Dendritic cell treated with granulocyte-macrophage colony-stimulating factor and Interleukin-4, amounts not matched to agents 40 ng/mL and 50 ng/mL, for 4 days (primary cell): ENCODE measurements at regions not wholly inside any gene's neighbourhood (a gene's known extent, or its start where the extent isn't known, plus 50 kb on each side); places are given as distances from the start of the nearest gene placed in this dataset.

ENCODE experiments used
- H3K27ac Mint-ChIP-seq: one replicate; pipeline ENCODE4 v1.8.0; 2022; ENCODE audit warnings: mild to moderate bottlenecking, mixed read lengths
- H3K27me3 Mint-ChIP-seq: one replicate; pipeline ENCODE4 v1.8.0; 2022; ENCODE audit warnings: mild to moderate bottlenecking, mixed read lengths
- H3K36me3 Mint-ChIP-seq: one replicate; pipeline ENCODE4 v1.8.0; 2022; ENCODE audit warnings: low read depth, mixed read lengths
- H3K4me1 Mint-ChIP-seq: one replicate; pipeline ENCODE4 v1.8.0; 2022; ENCODE audit warnings: low read depth, mixed read lengths
- H3K4me3 Mint-ChIP-seq: one replicate; pipeline ENCODE4 v1.8.0; 2022; ENCODE audit warnings: mild to moderate bottlenecking, moderate library complexity, mixed read lengths
- H3K9me3 Mint-ChIP-seq: one replicate; pipeline ENCODE4 v1.8.0; 2022; ENCODE audit warnings: mixed read lengths
- intact Hi-C: fragments of 100-400 bp; cut with micrococcal nuclease; formaldehyde crosslinking; loops from one replicate; pipeline ENCODE4 v1.15.0; 2022

DNA sequence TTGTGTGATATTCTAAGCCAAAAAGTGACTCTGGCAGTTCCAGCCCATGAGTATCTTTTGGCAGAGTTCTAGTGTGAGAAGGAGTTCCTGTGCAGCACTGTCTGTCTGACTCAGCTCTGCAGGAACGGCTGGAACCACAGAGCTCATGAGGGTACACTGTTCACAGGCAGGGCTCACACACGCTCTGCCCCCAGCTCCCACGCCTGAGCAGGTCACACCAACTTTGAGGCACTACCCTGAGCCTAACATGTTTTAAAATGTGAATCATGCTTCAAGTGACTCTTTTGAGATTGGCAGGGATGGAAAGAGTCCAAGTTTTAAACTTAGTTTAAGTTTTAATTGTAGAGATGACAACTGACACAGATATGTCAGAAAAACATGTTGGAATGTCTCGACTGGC, 1203.3 kb downstream of the UQCRFS1 start:
- Mint-ChIP-seq H3K27ac (no peak overlapping the region), H3K27me3 (no peaks in the 10 kb centered on the region), H3K36me3 (no peaks in the 10 kb centered on the region), H3K4me1 (no peaks in the 10 kb centered on the region), H3K9me3 (peaks cover 46% of the 10 kb centered on the region), H3K4me3 (no peak overlapping the region)
- intact Hi-C loops: no loop called here

DNA sequence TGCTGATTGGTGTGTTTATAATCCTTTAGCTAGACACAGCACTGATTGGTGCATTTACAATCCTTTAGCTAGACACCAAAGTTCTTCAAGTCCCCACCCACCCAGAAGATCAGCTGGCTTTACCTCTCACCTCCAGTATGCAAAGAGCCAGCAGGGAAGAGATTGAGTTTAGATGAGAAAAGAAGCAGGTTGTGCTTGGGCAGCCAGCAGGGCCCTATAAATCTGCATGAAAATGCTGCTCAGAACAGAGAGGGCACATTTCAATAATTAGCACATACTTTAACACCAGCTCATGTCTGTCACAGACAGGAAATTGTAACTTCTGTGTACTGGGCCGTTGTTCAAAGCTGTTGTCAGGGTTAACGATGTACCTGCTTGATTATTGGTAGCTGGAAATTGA, 1204.3 kb downstream of the UQCRFS1 start:
- H3K36me3 Mint-ChIP-seq: no peaks in the 10 kb centered on the region
- no peaks in the 10 kb centered on the region for H3K4me1 Mint-ChIP-seq
- intact Hi-C loops: no loop called here
- no peak overlapping the region for H3K27ac Mint-ChIP-seq
- peaks cover 45% of the 10 kb centered on the region for H3K9me3 Mint-ChIP-seq
- H3K4me3 Mint-ChIP-seq: no peak overlapping the region
- H3K27me3 Mint-ChIP-seq: no peaks in the 10 kb centered on the region

DNA sequence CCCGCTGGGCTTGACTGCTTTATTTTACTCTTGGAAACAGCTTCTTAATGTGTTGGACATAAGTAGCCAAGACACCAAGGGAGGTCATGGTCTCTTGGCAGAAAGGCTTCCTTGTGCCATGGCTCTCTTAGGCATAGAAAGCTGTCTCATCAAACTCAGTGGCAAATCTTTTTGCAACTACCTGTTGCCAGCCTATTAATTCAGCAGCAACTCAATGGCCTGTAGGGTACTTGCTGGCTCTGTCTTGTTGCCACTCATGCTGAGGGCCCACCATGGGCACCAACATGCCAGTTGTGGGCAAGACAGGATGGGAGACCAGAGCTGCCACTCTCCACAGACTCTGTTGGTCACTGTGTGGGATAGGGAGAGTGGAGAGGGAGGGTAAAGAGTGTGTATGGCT, 1209.4 kb downstream of the UQCRFS1 start:
- intact Hi-C loops: no loop called here
- Mint-ChIP-seq H3K9me3 (peaks cover 43% of the 10 kb centered on the region), H3K4me3 (no peak overlapping the region), H3K4me1 (no peaks in the 10 kb centered on the region), H3K27ac (no peak overlapping the region), H3K27me3 (no peaks in the 10 kb centered on the region), H3K36me3 (no peaks in the 10 kb centered on the region)

DNA sequence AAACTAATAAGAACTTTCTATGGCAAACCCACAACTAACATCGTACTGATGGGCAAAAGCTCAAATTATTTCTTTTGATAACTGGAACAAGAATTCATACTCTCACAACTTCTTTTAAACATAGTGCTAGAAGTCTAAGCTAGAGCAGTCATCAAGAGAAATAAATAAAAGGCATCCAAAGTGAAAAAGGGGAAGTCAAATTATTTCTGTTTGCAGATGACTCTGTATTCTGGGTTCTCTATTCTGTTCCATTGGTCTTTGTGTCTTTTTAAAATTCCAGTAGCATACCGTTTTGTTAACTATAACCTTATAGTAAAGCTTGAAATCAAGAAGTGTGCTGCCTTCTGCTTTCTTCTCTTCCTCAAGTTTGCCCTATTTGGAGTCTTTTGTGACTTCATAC, 1215.9 kb downstream of the UQCRFS1 start:
- peaks cover 17% of the 10 kb centered on the region for H3K9me3 Mint-ChIP-seq
- H3K27ac Mint-ChIP-seq: no peak overlapping the region
- no peaks in the 10 kb centered on the region for H3K4me1 Mint-ChIP-seq
- no peak overlapping the region for H3K4me3 Mint-ChIP-seq
- no peaks in the 10 kb centered on the region for H3K36me3 Mint-ChIP-seq
- no peaks in the 10 kb centered on the region for H3K27me3 Mint-ChIP-seq
- intact Hi-C loops: no loop called here

DNA sequence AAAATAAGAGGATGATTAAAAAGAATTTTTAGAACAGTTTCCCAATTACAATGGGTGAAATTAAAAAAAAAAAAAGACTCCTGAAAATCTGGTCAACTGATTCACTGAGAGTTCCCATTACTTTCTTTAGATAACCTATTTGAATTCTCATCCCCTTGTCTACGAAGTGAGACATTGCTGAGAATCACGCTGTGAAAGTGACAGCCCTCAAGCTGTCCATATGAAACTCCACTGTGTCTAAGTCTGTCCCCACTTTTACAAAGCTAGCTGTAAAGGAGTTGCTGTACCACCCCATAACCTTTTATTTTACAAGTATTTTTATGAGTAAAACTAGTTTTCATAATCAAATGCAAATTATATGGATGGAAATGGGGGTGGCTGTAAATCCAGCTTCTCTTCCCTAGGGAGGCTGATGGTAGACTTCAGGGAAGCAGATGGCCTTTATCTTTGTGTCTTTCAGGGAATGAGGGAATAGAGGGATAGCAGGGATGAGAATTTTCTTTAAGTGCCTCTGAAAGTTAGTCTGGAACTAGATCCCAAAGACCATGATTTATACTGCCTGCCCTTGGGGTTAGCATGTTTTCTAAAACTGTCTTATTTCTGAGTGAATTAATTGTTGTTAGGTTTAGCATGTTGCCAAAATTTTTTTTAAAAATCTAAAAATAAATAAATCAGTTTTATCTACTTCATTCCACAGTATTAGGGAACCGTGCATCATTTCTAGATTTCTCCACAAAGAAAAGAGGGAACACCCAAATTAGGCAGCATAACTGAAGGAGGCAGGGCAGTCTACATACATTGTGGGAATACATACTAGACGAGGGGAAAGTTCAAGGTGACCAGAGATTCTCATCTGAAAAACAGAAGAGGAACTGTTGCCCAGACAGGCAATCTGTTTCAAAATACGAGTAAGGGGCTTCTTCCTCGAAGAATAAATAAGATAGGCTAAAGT, 1219.1 kb downstream of the UQCRFS1 start:
- Mint-ChIP-seq H3K27me3 (no peaks in the 10 kb centered on the region), H3K4me1 (no peaks in the 10 kb centered on the region), H3K9me3 (no peaks in the 10 kb centered on the region), H3K4me3 (no peak overlapping the region), H3K27ac (no peak overlapping the region), H3K36me3 (no peaks in the 10 kb centered on the region)
- intact Hi-C loops: no loop called here

DNA sequence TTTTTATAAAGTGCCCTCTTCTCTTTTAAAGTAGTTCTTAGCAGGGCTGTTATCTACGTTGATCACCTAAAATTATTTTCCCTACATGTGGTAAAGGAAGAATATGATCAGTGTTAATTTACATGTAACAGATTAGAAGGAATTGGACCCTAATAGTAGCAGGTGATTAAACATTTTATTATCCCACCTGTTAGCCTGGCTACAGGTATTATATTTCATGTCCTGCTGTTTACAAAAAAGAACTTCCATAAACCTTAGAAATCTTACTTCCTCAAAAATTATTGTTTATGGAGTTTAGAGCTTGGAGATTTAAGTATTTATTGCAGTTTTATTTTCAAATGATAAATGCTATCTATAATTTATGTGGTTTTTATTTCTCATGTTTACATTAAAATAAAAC, 1226.7 kb downstream of the UQCRFS1 start:
- H3K4me3 Mint-ChIP-seq: no peak overlapping the region
- intact Hi-C loops: no loop called here
- H3K27ac Mint-ChIP-seq: no peak overlapping the region
- no peaks in the 10 kb centered on the region for H3K9me3 Mint-ChIP-seq
- H3K4me1 Mint-ChIP-seq: no peaks in the 10 kb centered on the region
- H3K36me3 Mint-ChIP-seq: no peaks in the 10 kb centered on the region
- H3K27me3 Mint-ChIP-seq: no peaks in the 10 kb centered on the region

DNA sequence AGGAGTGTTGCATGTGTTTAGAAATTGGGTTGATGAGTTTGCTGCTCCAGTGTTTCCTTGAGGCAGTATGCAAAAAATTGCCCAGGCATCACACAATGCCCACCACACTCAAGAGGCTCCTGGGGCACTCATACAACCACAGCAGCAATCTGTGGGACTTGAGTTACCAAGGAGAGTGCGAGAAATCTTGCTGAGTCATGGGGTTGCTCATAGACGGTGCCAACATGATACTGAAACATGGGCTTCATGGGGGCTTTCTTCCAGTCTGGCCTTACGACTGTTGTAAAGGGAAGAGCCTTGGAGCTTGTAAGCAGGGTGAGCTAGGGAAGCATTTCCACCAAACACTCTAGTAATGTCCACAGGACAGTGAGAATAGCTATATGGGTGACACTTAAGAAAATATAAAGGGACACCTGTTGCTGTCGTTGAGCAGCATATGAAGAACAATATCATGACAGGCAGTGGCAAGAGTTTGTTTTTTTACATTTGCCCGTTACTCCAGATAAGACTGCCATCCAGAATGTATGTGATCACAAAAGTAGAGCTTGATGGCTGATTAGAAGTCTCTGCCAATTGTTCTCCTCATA, 1237.4 kb downstream of the UQCRFS1 start:
- intact Hi-C loops: no loop called here
- Mint-ChIP-seq H3K27me3 (no peaks in the 10 kb centered on the region), H3K4me1 (no peaks in the 10 kb centered on the region), H3K36me3 (no peaks in the 10 kb centered on the region), H3K27ac (no peak overlapping the region), H3K9me3 (no peaks in the 10 kb centered on the region), H3K4me3 (no peak overlapping the region)

DNA sequence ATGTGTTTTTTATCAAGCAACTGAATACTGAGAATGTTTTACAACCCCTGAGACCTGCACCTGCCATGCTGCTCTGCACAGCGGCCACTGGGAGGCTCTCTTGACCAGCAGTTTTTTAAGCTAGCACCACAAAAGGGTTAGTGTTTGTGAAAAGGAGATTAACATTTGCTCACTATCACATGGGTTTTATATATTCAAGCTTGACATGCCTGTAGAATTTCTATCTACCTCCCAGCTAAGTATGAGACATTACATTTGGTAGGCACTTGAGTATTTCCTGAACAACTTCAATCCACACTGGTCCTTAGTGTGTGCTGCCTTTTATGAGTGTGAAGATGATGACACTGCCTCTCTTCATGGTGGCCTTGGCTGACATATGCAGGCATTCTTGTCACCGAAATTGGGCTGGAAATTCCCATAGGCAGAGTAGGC, 1238.9 kb downstream of the UQCRFS1 start:
- H3K27me3 Mint-ChIP-seq: no peaks in the 10 kb centered on the region
- intact Hi-C loops: no loop called here

DNA sequence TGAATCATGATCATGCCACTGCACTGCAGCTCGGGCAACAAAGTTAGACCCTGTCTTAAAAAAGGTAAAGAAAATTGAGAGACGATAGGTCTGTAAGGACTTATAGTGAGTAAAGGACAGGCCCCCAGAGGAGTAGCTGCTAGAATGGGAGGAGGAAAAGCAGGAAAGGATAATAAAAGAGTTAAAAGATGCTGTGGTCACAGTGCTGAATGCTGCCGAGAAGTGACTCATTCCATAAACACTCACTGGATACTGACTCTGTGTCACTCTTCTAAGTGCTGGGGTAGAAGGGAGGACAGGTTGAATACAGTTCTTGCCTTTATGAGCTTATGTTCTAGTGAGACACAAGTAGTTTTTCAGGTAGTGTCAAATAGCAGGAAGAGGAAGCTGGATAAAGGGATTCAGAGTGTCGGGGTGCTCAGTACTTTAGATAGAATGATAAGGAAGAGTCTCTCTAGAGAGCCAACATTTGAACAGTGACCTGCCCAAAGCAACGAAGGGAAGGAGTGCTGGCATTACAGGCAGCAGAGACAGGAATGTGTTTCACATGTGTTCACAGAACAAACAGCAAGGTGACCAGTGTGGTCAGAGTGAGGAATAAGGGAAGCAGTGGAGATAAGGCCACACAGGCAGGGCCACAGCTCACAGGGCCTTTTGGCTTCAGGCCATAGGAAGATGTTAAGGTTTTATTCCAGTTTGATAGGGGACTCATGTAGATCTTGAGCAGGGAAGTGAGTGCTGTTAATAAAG, 1240.5 kb downstream of the UQCRFS1 start:
- H3K4me3 Mint-ChIP-seq: no peak overlapping the region
- H3K36me3 Mint-ChIP-seq: no peaks in the 10 kb centered on the region
- intact Hi-C loops: no loop called here
- H3K27ac Mint-ChIP-seq: no peak overlapping the region
- H3K4me1 Mint-ChIP-seq: no peaks in the 10 kb centered on the region
- no peaks in the 10 kb centered on the region for H3K27me3 Mint-ChIP-seq
- H3K9me3 Mint-ChIP-seq: no peaks in the 10 kb centered on the region

More for the DNA sequence above, 1238.9 kb downstream of the UQCRFS1 start:
- no peaks in the 10 kb centered on the region for H3K4me1 Mint-ChIP-seq
- H3K9me3 Mint-ChIP-seq: no peaks in the 10 kb centered on the region
- H3K27ac Mint-ChIP-seq: no peak overlapping the region
- H3K4me3 Mint-ChIP-seq: no peak overlapping the region
- no peaks in the 10 kb centered on the region for H3K36me3 Mint-ChIP-seq

DNA sequence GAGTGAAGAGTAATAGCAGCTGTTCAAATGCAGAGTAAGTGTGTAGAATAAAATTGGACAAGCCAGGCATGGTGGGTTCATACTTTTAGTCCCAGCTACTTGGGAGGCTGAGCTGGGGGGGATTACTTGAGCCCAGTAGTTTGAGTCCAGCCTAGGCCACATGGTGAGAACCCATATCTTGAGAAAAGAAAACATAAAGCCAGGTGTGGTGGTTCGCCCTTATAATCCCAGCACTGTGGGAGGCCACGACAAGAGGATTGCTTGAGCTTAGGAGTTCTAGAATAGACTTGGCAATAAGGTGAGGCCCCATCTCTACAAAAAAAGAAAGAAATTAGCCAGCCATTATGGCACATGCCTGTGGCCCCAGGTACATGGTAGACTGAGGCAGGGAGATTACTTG, 1241.1 kb downstream of the UQCRFS1 start:
- no peaks in the 10 kb centered on the region for H3K27me3 Mint-ChIP-seq
- H3K9me3 Mint-ChIP-seq: no peaks in the 10 kb centered on the region
- H3K36me3 Mint-ChIP-seq: no peaks in the 10 kb centered on the region
- H3K4me3 Mint-ChIP-seq: no peak overlapping the region
- H3K4me1 Mint-ChIP-seq: no peaks in the 10 kb centered on the region
- intact Hi-C loops: no loop called here
- H3K27ac Mint-ChIP-seq: no peak overlapping the region

DNA sequence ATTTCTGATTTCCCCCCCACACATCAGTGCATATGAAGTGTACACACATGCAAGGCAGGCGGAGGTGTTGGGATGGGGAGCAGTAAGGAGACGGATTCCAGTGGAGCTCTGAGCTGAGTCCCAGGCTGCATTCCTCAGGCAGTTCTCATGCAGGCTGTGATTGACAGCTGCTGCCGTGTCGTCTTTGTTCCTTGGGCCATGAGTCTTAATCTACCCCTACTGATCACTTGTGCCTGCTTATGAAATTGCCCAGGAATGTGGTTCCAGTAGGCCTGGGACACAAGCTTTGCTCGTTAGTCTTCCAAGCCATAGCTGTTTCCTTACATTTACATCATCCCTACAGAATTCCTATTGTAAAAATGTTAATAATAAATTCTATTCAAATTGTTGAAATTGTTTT, 1241.9 kb downstream of the UQCRFS1 start:
- intact Hi-C loops: no loop called here
- H3K27me3 Mint-ChIP-seq: no peaks in the 10 kb centered on the region
- H3K27ac Mint-ChIP-seq: no peak overlapping the region
- no peaks in the 10 kb centered on the region for H3K9me3 Mint-ChIP-seq
- no peak overlapping the region for H3K4me3 Mint-ChIP-seq
- H3K4me1 Mint-ChIP-seq: no peaks in the 10 kb centered on the region
- H3K36me3 Mint-ChIP-seq: no peaks in the 10 kb centered on the region

DNA sequence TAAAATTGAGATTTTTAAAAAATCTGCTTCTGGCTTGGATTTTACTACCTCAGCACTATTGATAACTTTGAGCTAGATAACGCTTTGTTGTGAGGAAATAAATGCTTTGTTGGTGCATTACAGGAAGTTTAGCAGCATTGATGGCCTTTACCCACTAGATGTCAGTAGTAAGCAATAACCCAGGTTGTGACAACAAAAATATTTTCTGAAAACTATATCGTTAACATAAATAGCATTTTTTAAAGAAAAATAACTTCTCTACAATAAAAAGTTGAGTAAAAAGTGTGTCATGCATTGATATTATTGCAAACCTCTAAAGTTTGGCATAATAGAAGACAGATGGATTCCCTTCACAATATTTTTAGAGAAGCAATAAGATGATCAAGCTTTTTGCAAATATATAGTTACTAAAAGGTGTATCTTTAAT, 1246.5 kb downstream of the UQCRFS1 start:
- Mint-ChIP-seq H3K4me3 (no peak overlapping the region), H3K36me3 (no peaks in the 10 kb centered on the region), H3K9me3 (no peaks in the 10 kb centered on the region), H3K27ac (no peak overlapping the region), H3K4me1 (no peaks in the 10 kb centered on the region), H3K27me3 (no peaks in the 10 kb centered on the region)
- intact Hi-C loops: loop anchor here (1.0 to 5.0 kb wide), 2 partner anchors 361 to 744 kb away; no protein-coding TSS in a partner anchor

DNA sequence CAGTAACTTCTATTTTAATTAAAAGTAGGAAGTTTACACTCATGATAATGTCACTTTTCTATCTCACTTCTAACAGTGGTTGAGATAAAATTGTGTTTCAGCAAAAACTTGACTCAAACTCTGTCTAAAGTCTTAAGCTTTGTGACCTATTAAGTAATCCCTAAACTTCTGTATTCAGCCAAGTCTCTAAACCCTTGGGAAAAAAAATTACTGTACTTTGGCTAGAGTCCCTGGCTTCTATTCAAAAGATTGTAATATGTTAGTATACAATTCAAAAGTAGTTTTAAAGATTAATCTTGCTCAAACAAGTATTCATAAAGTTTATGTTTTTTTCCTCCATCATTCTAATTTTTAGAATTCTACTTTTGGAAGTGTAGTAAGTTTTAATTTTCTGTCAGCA, 1248.8 kb downstream of the UQCRFS1 start:
- no peak overlapping the region for H3K27ac Mint-ChIP-seq
- intact Hi-C loops: no loop called here
- H3K9me3 Mint-ChIP-seq: no peaks in the 10 kb centered on the region
- no peaks in the 10 kb centered on the region for H3K4me1 Mint-ChIP-seq
- no peaks in the 10 kb centered on the region for H3K27me3 Mint-ChIP-seq
- no peak overlapping the region for H3K4me3 Mint-ChIP-seq
- no peaks in the 10 kb centered on the region for H3K36me3 Mint-ChIP-seq

DNA sequence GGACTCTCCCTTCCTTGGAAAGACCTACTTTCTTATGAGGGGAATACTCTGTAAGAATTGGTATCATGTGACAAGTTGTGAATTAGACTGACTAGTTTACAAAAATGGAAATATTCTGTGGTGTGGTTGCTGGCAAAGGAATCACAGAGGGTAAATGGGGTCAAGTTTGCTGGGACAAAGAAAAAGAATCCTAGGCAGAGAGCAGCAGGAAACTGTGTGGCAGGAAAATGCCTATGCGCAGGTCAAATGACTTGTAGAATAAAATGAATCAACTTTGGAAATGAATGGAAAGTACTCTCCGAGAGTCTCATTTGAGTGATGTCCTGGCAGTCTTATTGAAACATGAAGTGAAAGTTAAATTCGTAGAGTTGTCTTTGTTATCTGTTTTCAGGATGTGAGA, 1250.7 kb downstream of the UQCRFS1 start:
- Mint-ChIP-seq H3K27me3 (no peaks in the 10 kb centered on the region), H3K9me3 (no peaks in the 10 kb centered on the region), H3K27ac (no peak overlapping the region), H3K4me1 (no peaks in the 10 kb centered on the region), H3K4me3 (no peak overlapping the region), H3K36me3 (no peaks in the 10 kb centered on the region)
- intact Hi-C loops: no loop called here
